Liver (tissue), 8 donors: ENCODE measurements at regions not wholly inside any gene's neighbourhood (a gene's known extent, or its start where the extent isn't known, plus 50 kb on each side); places are given as distances from the start of the nearest gene placed in this dataset.

Experiments
- DNase-seq: peaks from one replicate; pipeline ENCODE4 v3.0.0-alpha.2; 2017; ENCODE audit warnings: low spot score
- H3K27ac ChIP-seq, 2 donors: one replicate each; pipeline ENCODE4 v1.7.0; 2013; ENCODE audit warnings: inconsistent platforms in 2 of 2, low read length in 2 of 2, control low read depth in 1 of 2, low read depth in 1 of 2, mild to moderate bottlenecking in 1 of 2
- H3K27me3 ChIP-seq, 4 donors: one replicate each; pipeline versions ENCODE4 v1.6.1 to v1.7.0; 2013; ENCODE audit warnings: low read length in 3 of 4, inconsistent platforms in 1 of 4, mild to moderate bottlenecking in 1 of 4, moderate library complexity in 1 of 4; ENCODE audit not compliant: control insufficient read depth in 4 of 4, insufficient read depth in 4 of 4
- H3K36me3 ChIP-seq, 4 donors: one replicate each; pipeline versions ENCODE4 v1.6.1 to v1.7.0; 2013; ENCODE audit warnings: low read length in 3 of 4, mild to moderate bottlenecking in 3 of 4, low read depth in 1 of 4, moderate library complexity in 1 of 4; ENCODE audit not compliant: control insufficient read depth in 4 of 4, insufficient read depth in 3 of 4
- H3K4me1 ChIP-seq, 4 donors: one replicate each; pipeline versions ENCODE4 v1.6.1 to v1.7.0; 2013; ENCODE audit warnings: low read length in 3 of 4, mild to moderate bottlenecking in 3 of 4, moderate library complexity in 1 of 4; ENCODE audit not compliant: control insufficient read depth in 4 of 4, insufficient read depth in 4 of 4
- H3K4me3 ChIP-seq, 3 donors: one replicate each; pipeline versions ENCODE4 v1.6.1 to v1.7.0; 2013; ENCODE audit warnings: low read length in 3 of 3, control low read depth in 1 of 3, low read depth in 1 of 3, mild to moderate bottlenecking in 1 of 3
- H3K9ac ChIP-seq, 2 donors: one replicate each; pipeline ENCODE4 v1.7.0; 2013; ENCODE audit warnings: low read length in 2 of 2, mild to moderate bottlenecking in 2 of 2, moderate library complexity in 2 of 2, control low read depth in 1 of 2, low read depth in 1 of 2
- H3K9me3 ChIP-seq, 4 donors: one replicate each; pipeline versions ENCODE4 v1.6.1 to v1.7.0; 2013; ENCODE audit warnings: low read length in 3 of 4; ENCODE audit not compliant: control insufficient read depth in 4 of 4
- CTCF ChIP-seq: fragments of 150-350 bp; IDR thresholded peaks from 2 replicates; pipeline ENCODE4 v1.5.1; 2017; ENCODE audit warnings: improper control_type of control experiment, low read depth, low read length; ENCODE audit not compliant: missing input control
- EGR1 ChIP-seq, 2 donors: IDR thresholded peaks; 2 replicates each; pipeline ENCODE4 v1.6.1; 2016 to 2018; ENCODE audit warnings: antibody characterized with exemption in 2 of 2, low read depth in 2 of 2
- FOXA1 ChIP-seq: IDR thresholded peaks from 2 replicates; pipeline ENCODE4 v1.6.1; 2016; ENCODE audit warnings: antibody characterized with exemption
- FOXA2 ChIP-seq: IDR thresholded peaks from 2 replicates; pipeline ENCODE4 v1.6.1; 2016; ENCODE audit warnings: antibody characterized with exemption
- GABPA ChIP-seq, 2 donors: IDR thresholded peaks in 1 of 2; conservative IDR thresholded peaks in 1 of 2; 2 replicates each; pipeline ENCODE4 v1.6.1; 2016; ENCODE audit warnings: antibody characterized with exemption in 2 of 2, mild to moderate bottlenecking in 1 of 2, moderate library complexity in 1 of 2
- HNF4A ChIP-seq, 2 donors: conservative IDR thresholded peaks; 2 replicates each; pipeline ENCODE4 v1.6.1; 2016; ENCODE audit warnings: antibody characterized with exemption in 2 of 2, mild to moderate bottlenecking in 2 of 2
- HNF4G ChIP-seq: IDR thresholded peaks from 2 replicates; pipeline ENCODE4 v1.6.1; 2016; ENCODE audit warnings: antibody characterized with exemption
- JUND ChIP-seq, 2 donors: IDR thresholded peaks; 2 replicates each; pipeline ENCODE4 v1.6.1; 2016; ENCODE audit warnings: antibody characterized with exemption in 2 of 2
- NR2F2 ChIP-seq: IDR thresholded peaks from 2 replicates; pipeline ENCODE4 v1.6.1; 2016; ENCODE audit warnings: antibody characterized with exemption
- RAD21 ChIP-seq, 2 donors: IDR thresholded peaks; 2 replicates each; pipeline ENCODE4 v1.6.1; 2016; ENCODE audit warnings: antibody characterized with exemption in 2 of 2, mild to moderate bottlenecking in 2 of 2
- RXRA ChIP-seq, 2 donors: IDR thresholded peaks; 2 replicates each; pipeline ENCODE4 v1.6.1; 2017 to 2018; ENCODE audit warnings: antibody characterized with exemption in 2 of 2, mild to moderate bottlenecking in 1 of 2
- SP1 ChIP-seq: IDR thresholded peaks from 2 replicates; pipeline ENCODE4 v1.6.1; 2018; ENCODE audit warnings: antibody characterized with exemption, mild to moderate bottlenecking
- TAF1 ChIP-seq: conservative IDR thresholded peaks from 2 replicates; pipeline ENCODE4 v1.6.1; 2016; ENCODE audit warnings: antibody characterized with exemption, mild to moderate bottlenecking
- YY1 ChIP-seq: IDR thresholded peaks from 2 replicates; pipeline ENCODE4 v1.6.1; 2016; ENCODE audit warnings: antibody characterized with exemption, mild to moderate bottlenecking
- WGBS: extraction: QIAGEN DNeasy Blood & Tissue Kit; methylation state at CpG from one replicate; pipeline ENCODE4 v1.1.7; 2013; 5-methylcytosine and 5-hydroxymethylcytosine counted together
- TF ChIP-seq, protein P1 (sequence below): IDR thresholded peaks from 2 replicates; pipeline ENCODE4 v1.6.1; 2016; ENCODE audit warnings: antibody characterized with exemption
- TF ChIP-seq, protein P2 (sequence below): IDR thresholded peaks from 2 replicates; pipeline ENCODE4 v1.6.1; 2016; ENCODE audit warnings: antibody characterized with exemption, mild to moderate bottlenecking
- TF ChIP-seq, protein P3 (sequence below): IDR thresholded peaks from 2 replicates; pipeline ENCODE4 v1.6.1; 2016; ENCODE audit warnings: antibody characterized with exemption
- TF ChIP-seq, protein P4 (sequence below): IDR thresholded peaks from 2 replicates; pipeline ENCODE4 v1.6.1; 2016; ENCODE audit warnings: antibody characterized with exemption
- donor health status: healthy.
- donor health status: healthy.
- donor health status: healthy.
- donor health status: healthy.
- donor health status: healthy.

- TF ChIP-seq FOXA1 (no peak), RAD21 (IDR thresholded peaks at IDR 0.05) (no peak), SP1 (no peak), HNF4A (conservative IDR thresholded peaks at IDR 0.05) (no peak)
- TF ChIP-seq, protein P1, sequence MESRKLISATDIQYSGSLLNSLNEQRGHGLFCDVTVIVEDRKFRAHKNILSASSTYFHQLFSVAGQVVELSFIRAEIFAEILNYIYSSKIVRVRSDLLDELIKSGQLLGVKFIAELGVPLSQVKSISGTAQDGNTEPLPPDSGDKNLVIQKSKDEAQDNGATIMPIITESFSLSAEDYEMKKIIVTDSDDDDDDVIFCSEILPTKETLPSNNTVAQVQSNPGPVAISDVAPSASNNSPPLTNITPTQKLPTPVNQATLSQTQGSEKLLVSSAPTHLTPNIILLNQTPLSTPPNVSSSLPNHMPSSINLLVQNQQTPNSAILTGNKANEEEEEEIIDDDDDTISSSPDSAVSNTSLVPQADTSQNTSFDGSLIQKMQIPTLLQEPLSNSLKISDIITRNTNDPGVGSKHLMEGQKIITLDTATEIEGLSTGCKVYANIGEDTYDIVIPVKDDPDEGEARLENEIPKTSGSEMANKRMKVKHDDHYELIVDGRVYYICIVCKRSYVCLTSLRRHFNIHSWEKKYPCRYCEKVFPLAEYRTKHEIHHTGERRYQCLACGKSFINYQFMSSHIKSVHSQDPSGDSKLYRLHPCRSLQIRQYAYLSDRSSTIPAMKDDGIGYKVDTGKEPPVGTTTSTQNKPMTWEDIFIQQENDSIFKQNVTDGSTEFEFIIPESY: no peak
Measured at GRCh38 chr2:120568975-120569268, 166.7 kb upstream of the GLI2 start (continued).

GRCh38 chr2:120570001-120570400 lies 165.7 kb upstream of the GLI2 start:
- 98% methylated on average over 12 of the region's 12 CpGs for WGBS
- no peak overlapping the region for H3K4me3 ChIP-seq
- H3K36me3 ChIP-seq: no peaks in the 10 kb centered on the region
- H3K9me3 ChIP-seq: no peaks in the 10 kb centered on the region
- H3K4me1 ChIP-seq: peaks cover 0 to 10% (median 6%) of the 10 kb centered on the region in 4 donors
- H3K27ac ChIP-seq: no peak overlapping the region
- no peaks in the 10 kb centered on the region for H3K27me3 ChIP-seq
- DNase-seq: no peak
- TF ChIP-seq HNF4G: no peak
- no peak for TF ChIP-seq CTCF
- TF ChIP-seq, protein P2, sequence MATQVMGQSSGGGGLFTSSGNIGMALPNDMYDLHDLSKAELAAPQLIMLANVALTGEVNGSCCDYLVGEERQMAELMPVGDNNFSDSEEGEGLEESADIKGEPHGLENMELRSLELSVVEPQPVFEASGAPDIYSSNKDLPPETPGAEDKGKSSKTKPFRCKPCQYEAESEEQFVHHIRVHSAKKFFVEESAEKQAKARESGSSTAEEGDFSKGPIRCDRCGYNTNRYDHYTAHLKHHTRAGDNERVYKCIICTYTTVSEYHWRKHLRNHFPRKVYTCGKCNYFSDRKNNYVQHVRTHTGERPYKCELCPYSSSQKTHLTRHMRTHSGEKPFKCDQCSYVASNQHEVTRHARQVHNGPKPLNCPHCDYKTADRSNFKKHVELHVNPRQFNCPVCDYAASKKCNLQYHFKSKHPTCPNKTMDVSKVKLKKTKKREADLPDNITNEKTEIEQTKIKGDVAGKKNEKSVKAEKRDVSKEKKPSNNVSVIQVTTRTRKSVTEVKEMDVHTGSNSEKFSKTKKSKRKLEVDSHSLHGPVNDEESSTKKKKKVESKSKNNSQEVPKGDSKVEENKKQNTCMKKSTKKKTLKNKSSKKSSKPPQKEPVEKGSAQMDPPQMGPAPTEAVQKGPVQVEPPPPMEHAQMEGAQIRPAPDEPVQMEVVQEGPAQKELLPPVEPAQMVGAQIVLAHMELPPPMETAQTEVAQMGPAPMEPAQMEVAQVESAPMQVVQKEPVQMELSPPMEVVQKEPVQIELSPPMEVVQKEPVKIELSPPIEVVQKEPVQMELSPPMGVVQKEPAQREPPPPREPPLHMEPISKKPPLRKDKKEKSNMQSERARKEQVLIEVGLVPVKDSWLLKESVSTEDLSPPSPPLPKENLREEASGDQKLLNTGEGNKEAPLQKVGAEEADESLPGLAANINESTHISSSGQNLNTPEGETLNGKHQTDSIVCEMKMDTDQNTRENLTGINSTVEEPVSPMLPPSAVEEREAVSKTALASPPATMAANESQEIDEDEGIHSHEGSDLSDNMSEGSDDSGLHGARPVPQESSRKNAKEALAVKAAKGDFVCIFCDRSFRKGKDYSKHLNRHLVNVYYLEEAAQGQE: no peak
- TF ChIP-seq GABPA (IDR thresholded peaks at IDR 0.05 in 1 of 2, conservative IDR thresholded peaks at IDR 0.05 in 1 of 2): no peak
- no peak for TF ChIP-seq RXRA (IDR thresholded peaks at IDR 0.05)
- no peak for TF ChIP-seq EGR1 (IDR thresholded peaks at IDR 0.05; ENCODE audit: low read depth in 2 of 2)
- TF ChIP-seq HNF4A (conservative IDR thresholded peaks at IDR 0.05): no peak
- TF ChIP-seq YY1: no peak
- TF ChIP-seq FOXA2: no peak
- TF ChIP-seq RAD21 (IDR thresholded peaks at IDR 0.05): no peak
- TF ChIP-seq, protein P1: no peak
- no peak for TF ChIP-seq SP1
- TF ChIP-seq, protein P3, sequence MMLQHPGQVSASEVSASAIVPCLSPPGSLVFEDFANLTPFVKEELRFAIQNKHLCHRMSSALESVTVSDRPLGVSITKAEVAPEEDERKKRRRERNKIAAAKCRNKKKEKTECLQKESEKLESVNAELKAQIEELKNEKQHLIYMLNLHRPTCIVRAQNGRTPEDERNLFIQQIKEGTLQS: no peak
- TF ChIP-seq JUND (IDR thresholded peaks at IDR 0.05): no peak
- TF ChIP-seq, protein P4, sequence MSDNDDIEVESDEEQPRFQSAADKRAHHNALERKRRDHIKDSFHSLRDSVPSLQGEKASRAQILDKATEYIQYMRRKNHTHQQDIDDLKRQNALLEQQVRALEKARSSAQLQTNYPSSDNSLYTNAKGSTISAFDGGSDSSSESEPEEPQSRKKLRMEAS: no peak
- no peak for TF ChIP-seq FOXA1
- TF ChIP-seq NR2F2: no peak
- no peak for TF ChIP-seq TAF1
- no peak overlapping the region for H3K9ac ChIP-seq
